Bone marrow (tissue), 2 donors: ENCODE measurements at regions not wholly inside any gene's neighbourhood (a gene's known extent, or its start where the extent isn't known, plus 50 kb on each side); places are given as distances from the start of the nearest gene placed in this dataset.
A peak's percentile ranks its signal among the peaks of the same experiment; 100 is the strongest.
"Not testable (repeated sequence)": the region's sequence is repeated elsewhere in the genome, so short reads cannot be mapped to it uniquely, and the experiment has no call there.

Experiments used
- DNase-seq, 2 donors: peaks; one replicate each; lab custom pipeline; 2025; lab: John Stamatoyannopoulos, UW

GRCh38 chr3:71962561-71963240, 177.8 kb upstream of the PROK2 start:
- DNase-seq = no peak

GRCh38 chr3:71961891-71962290, 176.9 kb upstream of the PROK2 start:
- no peak for DNase-seq

- no peak for DNase-seq
These were observed 176.4 kb upstream of the PROK2 start for GRCh38 chr3:71961378-71961777.

GRCh38 chr3:71958533-71958932, 173.6 kb upstream of the PROK2 start:
- no peak for DNase-seq

GRCh38 chr3:71956716-71957115, 171.8 kb upstream of the PROK2 start:
- DNase-seq = no peak

GRCh38 chr3:71956069-71956340, 171.1 kb upstream of the PROK2 start:
- DNase-seq = no peak

GRCh38 chr3:71955240-71956068, 170.5 kb upstream of the PROK2 start:
- peak; percentile 18 to 71 for DNase-seq

GRCh38 chr3:71951842-71952241, 166.9 kb upstream of the PROK2 start:
- DNase-seq = no peak

- DNase-seq = no peak
These were observed 166.4 kb upstream of the PROK2 start for GRCh38 chr3:71951361-71951760.

GRCh38 chr3:71949442-71949841, 164.5 kb upstream of the PROK2 start:
- DNase-seq = no peak

GRCh38 chr3:71944482-71945065, 159.6 kb upstream of the PROK2 start:
- DNase-seq = no peak

- DNase-seq = no peak
These were observed 157.7 kb upstream of the PROK2 start for GRCh38 chr3:71942432-71943187.

GRCh38 chr3:71940486-71940885, 155.5 kb upstream of the PROK2 start:
- DNase-seq = no peak

GRCh38 chr3:71938081-71938480, 153.1 kb upstream of the PROK2 start:
- not testable (repeated sequence) for DNase-seq

- no peak for DNase-seq
These were observed 151.7 kb upstream of the PROK2 start for GRCh38 chr3:71936681-71937080.

- no peak for DNase-seq
These were observed 149.7 kb upstream of the PROK2 start for GRCh38 chr3:71934520-71935270.

- no peak for DNase-seq
These were observed 147.0 kb upstream of the PROK2 start for GRCh38 chr3:71931922-71932321.

GRCh38 chr3:71930056-71930991, 145.4 kb upstream of the PROK2 start:
- no peak for DNase-seq

- no peak for DNase-seq
These were observed 143.3 kb upstream of the PROK2 start for GRCh38 chr3:71928212-71928611.

GRCh38 chr3:71927505-71928066, 142.6 kb upstream of the PROK2 start:
- DNase-seq = no peak
